ENCODE measurements at regions not wholly inside any gene's neighbourhood (a gene's known extent, or its start where the extent isn't known, plus 50 kb on each side); places are given as distances from the start of the nearest gene placed in this dataset.
"Not testable (repeated sequence)": the region's sequence is repeated elsewhere in the genome, so short reads cannot be mapped to it uniquely, and the experiment has no call there.

DNA sequence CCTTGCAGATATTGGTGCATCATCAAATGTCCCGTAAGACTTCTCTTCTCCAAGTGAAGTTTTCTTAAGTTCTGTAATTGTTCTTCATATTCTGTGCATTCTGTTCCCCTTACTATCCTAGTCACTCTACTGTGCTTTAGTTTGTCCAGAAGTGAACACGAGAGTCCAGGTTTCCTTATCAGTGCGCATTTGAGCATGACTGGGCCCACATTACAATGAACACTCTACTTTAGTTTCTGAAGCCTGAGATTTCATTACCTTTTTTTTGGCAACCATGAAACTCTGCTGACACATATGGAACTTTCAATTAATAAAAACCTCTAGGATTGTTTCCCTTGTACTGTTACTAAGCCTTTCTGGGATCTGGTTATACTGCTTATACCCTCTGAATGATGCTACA lies 270.0 kb downstream of the KCNRG start:
- H3K4me1 ChIP-seq (ENCODE audit: control insufficient read depth, insufficient read depth, low read length), result no peaks in the 10 kb centered on the region
- H3K9me3 ChIP-seq (ENCODE audit: control insufficient read depth, low read depth, low read length), result no peaks in the 10 kb centered on the region
- no peak overlapping the region for H3K27ac ChIP-seq (ENCODE audit: low read length)
- no peak overlapping the region for H3K4me3 ChIP-seq (ENCODE audit: low read length)
- WGBS (ENCODE audit: insufficient coverage, low lambda C conversion rate), result 90% methylated on average over 2 of the region's 3 CpGs
- no peaks in the 10 kb centered on the region for H3K27me3 ChIP-seq (ENCODE audit: control insufficient read depth, insufficient read depth, low read length)
- no peaks in the 10 kb centered on the region for H3K36me3 ChIP-seq (ENCODE audit: control insufficient read depth, insufficient read depth, low read length)
- no peak for DNase-seq

DNA sequence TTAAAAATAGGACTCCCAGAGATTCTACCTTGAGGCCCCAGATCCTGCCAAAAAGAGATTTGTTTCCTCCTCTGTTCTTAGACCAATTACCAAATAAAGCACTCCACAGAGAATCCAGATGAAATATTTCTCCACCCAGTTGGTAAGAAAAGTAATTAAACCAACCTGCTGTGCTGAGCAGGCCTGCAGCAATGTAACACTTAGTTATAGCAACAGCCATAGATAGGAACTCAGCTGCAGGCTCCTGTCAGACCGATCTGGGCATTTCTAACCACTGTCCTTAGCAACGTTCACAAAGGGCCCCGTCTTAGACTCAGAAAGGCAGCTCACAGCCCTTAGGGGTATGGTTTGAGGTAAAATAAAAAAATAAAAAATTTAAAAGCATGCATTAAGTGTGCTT lies 271.1 kb downstream of the KCNRG start:
- H3K27ac ChIP-seq (ENCODE audit: low read length), result no peak overlapping the region
- WGBS (ENCODE audit: insufficient coverage, low lambda C conversion rate), result no CpG with 5 or more reads among the region's 3 CpGs

DNA sequence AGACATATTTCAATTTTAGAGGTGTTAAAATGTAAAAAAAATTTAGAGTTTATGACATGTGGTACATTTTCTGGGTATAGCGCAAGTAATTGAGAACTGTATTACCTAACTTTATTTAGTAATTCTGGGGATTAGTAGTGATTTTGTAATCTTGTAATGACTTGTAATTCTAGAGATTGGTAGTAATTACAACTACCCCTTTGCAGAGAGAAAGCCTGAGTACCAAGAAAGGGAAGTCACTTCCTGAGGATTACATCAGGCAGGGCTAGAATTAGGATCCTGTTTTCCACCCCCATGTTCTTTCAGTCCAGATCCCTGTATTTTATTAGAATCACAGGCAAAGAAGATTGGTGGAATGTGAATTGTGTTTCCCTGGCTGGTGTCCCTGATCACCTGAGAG lies 274.9 kb downstream of the KCNRG start:
- no CpG with 5 or more reads among the region's 1 CpG for WGBS (ENCODE audit: insufficient coverage, low lambda C conversion rate)
- Histone ChIP-seq H3K36me3 (ENCODE audit: control insufficient read depth, insufficient read depth, low read length) (no peaks in the 10 kb centered on the region), H3K27ac (ENCODE audit: low read length) (no peak overlapping the region), H3K9me3 (ENCODE audit: control insufficient read depth, low read depth, low read length) (no peaks in the 10 kb centered on the region), H3K27me3 (ENCODE audit: control insufficient read depth, insufficient read depth, low read length) (no peaks in the 10 kb centered on the region), H3K4me1 (ENCODE audit: control insufficient read depth, insufficient read depth, low read length) (no peaks in the 10 kb centered on the region), H3K4me3 (ENCODE audit: low read length) (no peak overlapping the region)
- no peak for DNase-seq

More for the DNA sequence above, 271.1 kb downstream of the KCNRG start:
- Histone ChIP-seq H3K27me3 (ENCODE audit: control insufficient read depth, insufficient read depth, low read length) (no peaks in the 10 kb centered on the region), H3K36me3 (ENCODE audit: control insufficient read depth, insufficient read depth, low read length) (no peaks in the 10 kb centered on the region), H3K4me1 (ENCODE audit: control insufficient read depth, insufficient read depth, low read length) (no peaks in the 10 kb centered on the region), H3K4me3 (ENCODE audit: low read length) (no peak overlapping the region), H3K9me3 (ENCODE audit: control insufficient read depth, low read depth, low read length) (no peaks in the 10 kb centered on the region)
- no peak for DNase-seq

DNA sequence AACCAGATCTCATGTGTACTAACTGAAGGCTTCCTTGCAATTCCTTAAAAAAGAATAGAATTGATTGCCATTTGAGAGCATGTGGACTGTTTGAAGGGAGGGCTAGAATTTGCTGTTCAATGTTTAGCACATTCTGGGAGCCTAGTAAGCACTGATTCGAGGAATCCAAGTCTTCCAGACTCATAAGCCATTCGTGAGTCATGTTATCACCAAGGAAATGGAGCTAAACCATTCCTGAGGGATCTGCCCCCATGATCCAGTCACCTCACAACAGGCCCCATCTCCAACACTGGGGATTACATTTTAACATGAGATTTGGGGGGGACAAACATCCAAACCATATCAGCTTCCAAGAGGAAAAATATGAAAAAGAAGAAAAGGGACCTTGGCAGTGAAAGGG lies 276.4 kb downstream of the KCNRG start:
- no peaks in the 10 kb centered on the region for H3K4me1 ChIP-seq (ENCODE audit: control insufficient read depth, insufficient read depth, low read length)
- no CpG with 5 or more reads among the region's 2 CpGs for WGBS (ENCODE audit: insufficient coverage, low lambda C conversion rate)
- H3K36me3 ChIP-seq (ENCODE audit: control insufficient read depth, insufficient read depth, low read length), result no peaks in the 10 kb centered on the region
- no peak overlapping the region for H3K27ac ChIP-seq (ENCODE audit: low read length)
- H3K27me3 ChIP-seq (ENCODE audit: control insufficient read depth, insufficient read depth, low read length), result no peaks in the 10 kb centered on the region
- H3K4me3 ChIP-seq (ENCODE audit: low read length), result no peak overlapping the region
- DNase-seq, result no peak
- H3K9me3 ChIP-seq (ENCODE audit: control insufficient read depth, low read depth, low read length), result no peaks in the 10 kb centered on the region

DNA sequence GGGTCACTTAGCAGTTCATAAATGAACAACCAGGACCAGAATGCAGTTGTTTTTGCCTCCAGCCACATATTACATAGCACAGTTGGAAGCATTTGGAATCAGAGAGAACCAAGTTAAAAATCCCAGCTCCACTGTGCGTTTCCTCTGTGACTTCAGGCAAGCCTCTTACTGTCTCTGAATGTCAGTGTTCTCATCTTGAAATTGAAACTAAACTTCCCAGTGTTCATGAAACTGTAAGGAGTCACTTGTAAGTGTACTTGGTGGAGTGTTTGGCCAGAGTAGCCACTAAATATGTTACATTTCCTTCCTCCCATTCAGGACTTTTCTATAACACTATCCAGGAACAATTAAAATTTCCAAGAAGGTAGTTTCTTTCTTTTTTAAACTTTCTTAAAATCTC lies 276.8 kb downstream of the KCNRG start:
- Histone ChIP-seq H3K4me1 (ENCODE audit: control insufficient read depth, insufficient read depth, low read length) (no peaks in the 10 kb centered on the region), H3K4me3 (ENCODE audit: low read length) (no peak overlapping the region), H3K9me3 (ENCODE audit: control insufficient read depth, low read depth, low read length) (no peaks in the 10 kb centered on the region), H3K36me3 (ENCODE audit: control insufficient read depth, insufficient read depth, low read length) (no peaks in the 10 kb centered on the region), H3K27me3 (ENCODE audit: control insufficient read depth, insufficient read depth, low read length) (no peaks in the 10 kb centered on the region), H3K27ac (ENCODE audit: low read length) (no peak overlapping the region)
- WGBS (ENCODE audit: insufficient coverage, low lambda C conversion rate), result no CpG with 5 or more reads among the region's 1 CpG
- no peak for DNase-seq

DNA sequence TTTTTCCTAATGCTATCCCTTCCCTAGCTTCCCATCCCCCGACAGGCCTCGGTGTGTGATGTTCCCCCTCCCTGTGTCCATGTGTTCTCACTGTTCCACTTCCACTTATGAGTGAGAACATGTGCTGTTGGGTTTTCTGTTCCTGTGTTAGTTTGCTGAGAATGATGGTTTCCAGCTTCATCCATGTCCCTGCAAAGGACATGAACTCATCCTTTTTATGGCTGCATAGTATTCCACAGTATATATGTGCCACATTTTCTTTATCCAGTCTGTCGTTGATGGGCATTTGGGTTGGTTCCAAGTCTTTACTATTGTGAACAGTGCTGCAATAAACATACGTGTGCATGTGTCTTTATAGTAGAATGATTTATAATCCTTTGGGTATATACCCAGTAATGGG lies 279.2 kb downstream of the KCNRG start:
- not testable (repeated sequence) for H3K27me3 ChIP-seq (ENCODE audit: control insufficient read depth, insufficient read depth, low read length); H3K27ac ChIP-seq (ENCODE audit: low read length); H3K36me3 ChIP-seq (ENCODE audit: control insufficient read depth, insufficient read depth, low read length); H3K9me3 ChIP-seq (ENCODE audit: control insufficient read depth, low read depth, low read length); H3K4me1 ChIP-seq (ENCODE audit: control insufficient read depth, insufficient read depth, low read length); H3K4me3 ChIP-seq (ENCODE audit: low read length); DNase-seq
- no CpG with 5 or more reads among the region's 4 CpGs for WGBS (ENCODE audit: insufficient coverage, low lambda C conversion rate)

DNA sequence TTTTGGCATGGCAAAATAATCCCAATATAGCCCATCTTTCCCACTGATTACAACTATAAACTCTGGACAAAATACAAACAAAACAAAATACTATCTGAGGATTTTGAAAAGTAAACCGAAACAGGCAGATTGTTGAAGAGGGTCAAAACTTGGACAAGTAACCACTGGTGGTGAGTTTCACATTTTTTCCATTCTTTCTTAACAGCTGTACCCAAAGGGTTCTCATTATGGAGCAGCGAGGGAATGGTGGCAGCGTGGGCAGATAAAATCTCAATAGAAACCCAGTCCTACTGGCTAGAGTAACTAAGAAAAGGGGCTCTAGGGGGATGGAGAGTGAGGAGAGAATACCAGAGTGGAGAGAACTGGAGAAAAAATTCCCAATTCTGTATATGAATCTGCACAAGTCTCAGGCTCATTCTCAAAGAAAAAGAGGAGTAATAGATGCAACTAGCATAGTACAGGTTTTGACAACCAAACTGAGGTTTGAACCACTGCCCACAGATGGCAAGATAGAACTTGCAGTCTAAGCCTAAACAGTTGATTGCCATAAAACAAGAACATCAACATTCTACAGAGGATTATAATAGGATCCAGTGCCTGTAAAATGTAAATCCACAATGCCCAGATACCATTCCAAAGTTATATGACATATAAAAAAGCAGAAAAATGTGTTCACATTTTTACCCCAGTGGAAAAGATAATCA lies 284.5 kb downstream of the KCNRG start:
- Histone ChIP-seq H3K27ac (ENCODE audit: low read length) (no peak overlapping the region), H3K9me3 (ENCODE audit: control insufficient read depth, low read depth, low read length) (no peaks in the 10 kb centered on the region), H3K4me1 (ENCODE audit: control insufficient read depth, insufficient read depth, low read length) (no peaks in the 10 kb centered on the region), H3K27me3 (ENCODE audit: control insufficient read depth, insufficient read depth, low read length) (no peaks in the 10 kb centered on the region), H3K36me3 (ENCODE audit: control insufficient read depth, insufficient read depth, low read length) (no peaks in the 10 kb centered on the region), H3K4me3 (ENCODE audit: low read length) (no peak overlapping the region)
- 83% methylated on average over 1 of the region's 3 CpGs for WGBS (ENCODE audit: insufficient coverage, low lambda C conversion rate)
- DNase-seq, result no peak

DNA sequence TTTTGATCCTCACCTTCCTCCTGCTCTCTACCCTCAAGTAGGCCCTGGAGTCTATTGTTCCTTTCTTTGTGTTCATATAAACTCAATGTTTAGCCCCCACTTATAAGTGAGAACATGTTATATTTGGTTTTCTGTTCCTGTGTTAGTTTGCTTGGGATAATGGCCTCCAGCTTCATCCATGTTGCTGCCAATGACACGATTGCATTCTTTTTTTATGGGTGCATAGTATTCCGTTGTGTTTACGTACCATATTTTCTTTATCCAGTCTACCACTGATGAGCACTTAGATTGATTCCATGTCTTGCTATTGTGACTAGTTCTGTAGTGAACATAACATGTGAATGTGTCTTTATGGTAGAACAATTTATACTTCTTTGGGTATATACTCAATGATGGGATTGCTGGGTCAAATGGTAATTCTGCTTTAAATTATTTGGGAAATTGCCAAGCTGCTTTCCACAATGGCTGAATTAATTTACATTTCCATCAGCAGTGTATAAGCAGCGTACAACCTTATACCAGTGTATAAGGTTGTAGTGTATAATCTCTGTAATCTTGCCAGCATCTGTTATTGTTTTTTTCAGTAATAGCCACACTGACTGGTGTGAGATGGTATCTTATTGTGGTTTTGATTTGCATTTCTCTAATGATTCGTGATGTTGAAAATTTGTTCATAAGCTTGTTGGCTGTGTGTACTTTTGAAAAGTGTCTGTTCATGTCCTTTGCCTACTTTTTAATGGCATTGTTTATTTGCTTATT lies 288.9 kb downstream of the KCNRG start:
- Histone ChIP-seq H3K36me3 (ENCODE audit: control insufficient read depth, insufficient read depth, low read length) (no peaks in the 10 kb centered on the region), H3K27me3 (ENCODE audit: control insufficient read depth, insufficient read depth, low read length) (no peaks in the 10 kb centered on the region), H3K4me3 (ENCODE audit: low read length) (no peak overlapping the region), H3K9me3 (ENCODE audit: control insufficient read depth, low read depth, low read length) (peaks cover 5% of the 10 kb centered on the region), H3K27ac (ENCODE audit: low read length) (no peak overlapping the region), H3K4me1 (ENCODE audit: control insufficient read depth, insufficient read depth, low read length) (no peaks in the 10 kb centered on the region)
- whole genome bisulfite sequencing (ENCODE audit: insufficient coverage, low lambda C conversion rate), result 100% methylated on average over 1 of the region's 5 CpGs
- no peak for DNase-seq

DNA sequence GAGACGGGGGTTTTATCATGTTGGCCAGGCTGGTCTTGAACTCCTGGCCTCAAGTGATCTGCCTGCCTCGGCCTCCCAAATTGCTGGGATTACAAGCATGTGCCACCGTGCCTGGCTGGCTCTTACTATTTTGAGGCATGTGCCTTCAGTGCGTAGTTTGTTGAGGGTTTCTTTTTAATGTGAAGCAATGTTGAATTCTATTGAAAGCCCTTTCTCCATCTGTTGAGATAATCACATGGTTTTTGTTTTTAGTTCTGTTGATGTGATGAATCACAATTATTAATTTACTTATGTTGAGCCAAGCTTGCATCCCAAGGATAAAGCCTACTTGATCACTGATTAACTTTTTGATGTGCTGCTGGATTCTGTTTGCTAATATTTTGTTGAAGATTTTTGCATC lies 290.9 kb downstream of the KCNRG start:
- Histone ChIP-seq H3K36me3 (ENCODE audit: control insufficient read depth, insufficient read depth, low read length) (no peaks in the 10 kb centered on the region), H3K4me3 (ENCODE audit: low read length) (no peak overlapping the region), H3K9me3 (ENCODE audit: control insufficient read depth, low read depth, low read length) (peaks cover 5% of the 10 kb centered on the region), H3K4me1 (ENCODE audit: control insufficient read depth, insufficient read depth, low read length) (no peaks in the 10 kb centered on the region), H3K27me3 (ENCODE audit: control insufficient read depth, insufficient read depth, low read length) (no peaks in the 10 kb centered on the region), H3K27ac (ENCODE audit: low read length) (no peak overlapping the region)
- WGBS (ENCODE audit: insufficient coverage, low lambda C conversion rate), result no CpG with 5 or more reads among the region's 4 CpGs
- no peak for DNase-seq

DNA sequence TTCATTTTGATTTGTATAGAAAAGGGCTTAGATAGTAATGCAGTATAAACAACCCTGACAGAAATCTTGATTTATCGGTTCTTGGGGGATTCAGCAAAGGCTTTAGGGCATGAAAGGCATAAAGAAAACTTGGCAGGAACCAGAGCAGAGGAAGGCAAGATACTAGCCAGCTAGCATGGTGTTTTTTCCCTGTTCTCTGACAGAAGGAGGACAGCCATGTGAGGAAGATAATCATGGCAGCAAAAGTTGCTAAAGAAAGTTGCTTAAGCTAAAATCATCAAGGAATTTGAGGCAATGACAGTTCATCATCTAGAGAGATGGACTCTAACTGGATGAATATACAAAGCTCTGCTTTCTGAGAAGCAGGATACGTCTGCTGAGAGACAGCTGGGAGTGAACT lies 294.1 kb downstream of the KCNRG start:
- WGBS (ENCODE audit: insufficient coverage, low lambda C conversion rate), result 80% methylated on average over 1 of the region's 2 CpGs
- no peaks in the 10 kb centered on the region for H3K27me3 ChIP-seq (ENCODE audit: control insufficient read depth, insufficient read depth, low read length)
- H3K4me3 ChIP-seq (ENCODE audit: low read length), result no peak overlapping the region
- H3K9me3 ChIP-seq (ENCODE audit: control insufficient read depth, low read depth, low read length), result peaks cover 5% of the 10 kb centered on the region
- no peak for DNase-seq
- no peaks in the 10 kb centered on the region for H3K4me1 ChIP-seq (ENCODE audit: control insufficient read depth, insufficient read depth, low read length)
- no peaks in the 10 kb centered on the region for H3K36me3 ChIP-seq (ENCODE audit: control insufficient read depth, insufficient read depth, low read length)
- no peak overlapping the region for H3K27ac ChIP-seq (ENCODE audit: low read length)
